Jurkat, Clone E6-1 (cell line): ENCODE measurements at regions not wholly inside any gene's neighbourhood (a gene's known extent, or its start where the extent isn't known, plus 50 kb on each side); places are given as distances from the start of the nearest gene placed in this dataset.

ENCODE experiments used
- DNase-seq: peaks from one replicate; pipeline ENCODE4 v3.0.0-alpha.2; 2011; ENCODE audit warnings: low read depth, low spot score
- H3K4me3 ChIP-seq: 2 replicates; pipeline ENCODE4 v1.5.1; 2011; ENCODE audit warnings: mild to moderate bottlenecking, low read length, control low read depth, moderate library complexity

DNA sequence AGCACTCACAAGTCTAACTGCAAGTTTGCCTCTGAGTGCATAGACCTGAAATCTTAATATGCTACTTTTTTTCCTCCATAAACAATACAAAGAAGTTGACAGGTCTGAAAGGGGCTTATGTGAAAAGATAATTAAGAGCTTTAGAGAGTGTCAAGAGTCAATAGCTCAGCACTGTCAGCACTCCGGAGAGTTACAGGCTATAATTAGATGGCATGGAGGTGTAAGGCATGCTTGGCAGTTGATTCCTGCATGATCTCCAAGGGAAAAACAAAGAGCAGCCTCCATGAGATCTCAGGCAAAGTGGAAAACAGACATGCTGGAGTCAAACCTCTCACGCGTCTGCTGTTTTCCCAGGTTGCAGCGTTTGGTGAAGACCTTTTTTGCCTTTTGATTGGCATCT lies 468.7 kb downstream of the TLE4 start:
- no peak overlapping the region for H3K4me3 ChIP-seq
- DNase-seq = no peak

DNA sequence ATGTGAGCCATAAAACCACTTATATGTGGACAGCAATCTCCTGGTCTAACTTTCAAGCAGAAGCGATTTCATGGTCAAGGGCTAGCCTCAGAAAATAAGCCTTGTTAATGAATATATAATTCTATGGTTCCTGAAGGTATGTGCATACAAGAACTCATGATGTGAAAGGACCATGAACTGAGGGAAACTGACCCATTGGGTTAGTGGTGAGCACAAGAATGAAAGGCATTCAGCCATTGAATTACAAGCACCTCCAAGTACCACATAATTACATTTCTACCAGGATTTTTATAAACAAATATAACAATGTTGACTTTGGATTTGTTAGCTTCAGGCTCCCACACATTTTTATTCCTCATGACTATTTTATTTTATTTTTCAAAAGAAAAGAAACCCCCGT lies 459.0 kb downstream of the TLE4 start:
- no peak overlapping the region for H3K4me3 ChIP-seq
- DNase-seq = no peak

DNA sequence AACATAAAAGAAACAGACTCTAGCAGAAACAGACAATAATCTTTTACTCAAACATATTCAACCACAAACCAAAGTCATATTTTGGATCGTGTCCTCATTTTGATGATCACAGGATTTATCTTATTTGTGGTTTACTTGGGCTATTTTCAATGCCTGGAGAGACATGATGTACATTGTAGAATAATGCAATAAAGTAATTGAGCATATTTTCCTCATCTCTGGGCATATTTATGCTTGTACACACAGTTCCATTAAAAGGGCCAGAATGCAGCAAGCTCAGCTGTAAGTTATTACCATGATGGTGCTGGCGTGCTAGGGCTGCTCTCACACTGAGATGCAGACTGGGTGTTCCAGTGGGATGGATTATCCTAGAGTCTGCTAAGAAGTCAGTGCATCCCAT lies 456.7 kb downstream of the TLE4 start:
- no peak for DNase-seq
- no peak overlapping the region for H3K4me3 ChIP-seq

DNA sequence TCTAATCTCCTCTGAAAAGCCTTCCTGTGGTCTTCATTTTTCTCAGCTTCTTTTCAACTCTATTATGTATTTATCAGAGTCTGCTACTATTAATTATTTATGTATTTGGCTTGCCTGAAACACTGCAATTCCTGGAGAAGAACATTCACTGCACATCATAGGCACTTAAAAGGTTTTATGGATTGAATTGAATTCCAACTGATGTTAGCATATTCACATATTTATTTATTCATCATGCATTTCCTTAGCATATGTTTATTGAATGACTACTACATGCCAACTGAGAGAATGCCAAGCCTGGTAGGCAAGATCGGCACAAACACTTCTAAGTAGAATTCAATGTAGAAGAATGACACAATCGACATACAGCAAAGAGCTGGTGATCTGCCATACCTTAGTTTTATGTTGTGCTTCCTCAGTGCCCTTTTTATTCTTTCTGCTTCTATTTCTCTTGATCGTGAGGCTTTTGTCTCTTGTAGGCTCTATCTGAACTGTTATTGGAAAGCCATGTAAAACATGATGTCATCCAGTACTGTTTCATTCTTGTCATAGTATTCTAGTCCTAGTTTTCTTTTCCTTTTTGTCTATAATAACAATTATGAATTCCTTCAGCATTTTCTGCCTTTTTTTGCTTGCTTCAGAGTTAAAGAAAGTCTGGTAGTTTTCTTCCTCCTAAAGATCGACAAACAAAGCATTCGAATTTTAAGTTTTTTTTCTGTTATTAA lies 454.2 kb downstream of the TLE4 start:
- H3K4me3 ChIP-seq = no peak overlapping the region
- no peak for DNase-seq

DNA sequence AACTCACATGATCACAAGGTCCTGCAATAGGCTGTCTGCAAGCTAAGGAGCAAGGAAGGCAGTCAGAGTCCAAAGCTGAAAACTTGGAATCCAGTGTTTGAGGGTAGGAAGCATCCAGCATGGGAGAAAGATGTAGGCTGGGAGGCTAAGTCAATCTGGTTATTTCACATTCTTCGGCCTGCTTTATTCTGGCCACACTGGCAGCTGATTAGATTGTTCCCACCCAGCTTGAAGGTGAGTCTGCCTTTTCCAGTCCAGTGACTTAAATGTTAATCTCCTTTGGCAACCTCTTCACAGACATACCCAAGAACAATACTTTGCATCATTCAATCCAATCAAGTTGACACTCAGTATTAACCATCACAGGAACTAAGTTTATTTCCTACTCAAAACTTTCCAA lies 453.4 kb downstream of the TLE4 start:
- no peak for DNase-seq
- H3K4me3 ChIP-seq = no peak overlapping the region

DNA sequence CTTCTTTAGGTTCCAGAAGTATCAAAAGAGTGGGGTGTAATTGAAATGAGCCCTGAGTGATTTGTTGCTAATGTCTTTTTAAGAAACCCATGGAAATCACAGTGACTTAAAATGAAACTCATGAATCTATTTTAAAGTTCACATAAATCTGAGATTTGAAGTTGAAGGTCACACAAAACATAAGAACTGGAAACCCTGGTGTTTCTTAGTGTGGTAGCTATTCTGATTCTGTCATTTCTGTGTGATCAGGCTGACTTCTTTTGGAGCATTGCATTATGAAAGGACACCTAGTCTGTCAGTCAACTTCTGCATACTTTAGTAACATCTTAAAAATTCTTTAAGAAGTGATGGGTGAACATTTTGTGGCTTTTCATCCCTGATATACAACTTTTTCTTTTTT lies 448.8 kb downstream of the TLE4 start:
- DNase-seq = no peak

DNA sequence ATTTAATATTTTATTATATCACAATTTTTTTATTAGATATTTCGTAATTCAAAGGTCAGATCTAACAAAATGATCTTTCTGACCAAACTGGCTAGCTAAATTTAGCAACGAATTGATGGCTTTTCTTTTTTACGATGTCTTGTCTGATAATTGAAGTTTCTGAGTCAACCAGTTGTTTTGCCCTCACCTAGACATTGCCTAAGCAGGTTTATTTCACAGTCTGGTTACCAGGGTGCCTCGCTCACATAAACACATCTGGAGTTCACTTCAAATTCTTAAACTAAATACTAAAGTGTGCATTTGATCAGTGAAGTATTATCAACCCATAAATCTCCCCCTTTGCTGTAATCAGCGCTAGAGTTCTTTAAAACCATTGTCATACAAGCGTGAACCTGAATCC lies 448.3 kb downstream of the TLE4 start:
- DNase-seq = no peak
- no peak overlapping the region for H3K4me3 ChIP-seq

More for the DNA sequence above, 448.8 kb downstream of the TLE4 start:
- no peak overlapping the region for H3K4me3 ChIP-seq

DNA sequence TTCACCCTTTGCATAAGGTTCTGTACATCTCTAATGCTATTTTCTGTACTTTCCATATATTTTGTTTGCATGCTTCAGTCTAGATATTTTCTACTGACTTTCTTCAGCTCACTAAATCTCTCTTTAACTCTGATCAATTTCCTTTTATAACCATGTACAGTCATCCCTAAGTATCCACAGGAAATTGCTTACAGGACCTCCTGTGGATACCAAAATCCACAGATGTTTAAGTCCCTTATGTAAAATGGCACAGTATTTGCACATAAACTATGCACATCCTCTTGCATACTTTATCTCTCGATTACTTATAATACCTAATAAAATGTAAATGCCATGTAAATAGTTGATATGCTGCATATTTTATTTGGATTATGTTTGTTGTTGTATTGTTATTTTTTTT lies 442.1 kb downstream of the TLE4 start:
- no peak overlapping the region for H3K4me3 ChIP-seq
- no peak for DNase-seq

DNA sequence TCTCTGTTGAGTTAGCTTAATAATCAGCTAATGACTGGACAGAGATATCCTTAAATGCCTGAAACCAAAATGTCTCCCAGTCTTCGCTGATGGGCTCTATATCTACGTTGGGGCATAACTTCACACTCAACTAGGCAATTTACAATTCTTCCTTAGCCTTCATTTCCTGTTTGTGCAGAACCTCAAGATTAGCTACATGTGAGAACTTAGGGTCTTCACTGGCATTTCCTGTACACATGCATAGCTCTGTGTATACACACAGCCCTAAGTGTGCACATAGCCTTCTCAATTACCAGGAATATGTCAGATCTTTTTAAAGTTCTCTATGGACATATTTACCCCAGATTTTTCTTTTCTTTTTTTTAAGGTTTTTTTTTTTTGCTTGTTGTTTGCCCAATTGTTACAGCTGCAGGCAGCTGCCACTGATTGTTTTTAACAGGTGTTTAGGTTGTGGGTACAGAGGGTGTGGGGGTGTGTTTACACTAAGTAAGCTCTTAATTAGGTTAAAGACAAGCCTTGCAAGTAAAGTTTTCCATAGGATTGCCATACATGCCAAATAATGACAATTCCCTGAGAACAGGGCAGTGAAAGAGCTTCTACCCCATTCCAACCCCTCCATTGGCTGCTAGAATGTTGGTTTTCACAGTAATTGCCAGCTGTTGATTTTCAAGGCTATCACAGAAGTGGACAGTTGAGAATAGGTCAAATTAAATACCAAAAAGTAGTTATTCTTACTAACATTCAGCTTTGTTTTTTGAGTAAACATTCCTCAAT lies 441.0 kb downstream of the TLE4 start:
- no peak overlapping the region for H3K4me3 ChIP-seq
- peak; percentile 2 for DNase-seq

DNA sequence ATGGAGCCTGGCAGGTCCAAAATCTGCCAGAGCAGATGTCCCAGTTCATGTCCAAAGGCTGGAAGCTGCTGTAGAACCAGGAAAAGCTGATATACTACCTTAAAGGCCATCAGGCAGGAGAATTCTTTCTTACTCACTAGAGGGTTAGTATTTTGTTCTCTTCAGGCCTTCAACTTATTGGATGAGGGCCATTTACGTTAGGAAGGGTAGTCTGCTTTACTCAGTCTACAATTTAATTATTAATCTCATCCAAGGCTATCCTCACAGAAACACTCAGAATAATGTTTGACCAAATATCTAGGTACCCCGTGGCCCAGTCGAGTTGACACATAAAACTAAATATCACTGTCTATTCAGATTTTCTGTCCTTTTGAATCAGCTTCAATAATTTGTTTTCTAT lies 437.4 kb downstream of the TLE4 start:
- H3K4me3 ChIP-seq = no peak overlapping the region
- no peak for DNase-seq

DNA sequence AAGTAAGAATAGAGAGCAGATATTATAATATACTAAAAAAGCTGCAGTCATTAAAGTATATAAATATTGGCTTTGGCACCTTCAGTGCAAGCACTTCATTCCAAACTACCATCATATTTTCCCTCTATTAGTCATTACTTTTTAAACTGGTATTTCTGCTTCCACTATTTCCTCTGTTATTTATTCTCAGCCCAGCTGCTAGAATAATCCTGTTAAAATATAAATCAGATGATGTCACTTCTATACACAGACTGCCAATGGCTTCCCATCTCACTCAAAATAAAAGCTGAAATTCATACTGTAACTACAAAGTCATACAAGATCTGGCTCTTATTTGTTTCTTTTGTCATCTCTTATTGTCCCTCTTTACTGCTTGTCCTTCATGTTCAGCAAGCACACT lies 432.9 kb downstream of the TLE4 start:
- no peak for DNase-seq

DNA sequence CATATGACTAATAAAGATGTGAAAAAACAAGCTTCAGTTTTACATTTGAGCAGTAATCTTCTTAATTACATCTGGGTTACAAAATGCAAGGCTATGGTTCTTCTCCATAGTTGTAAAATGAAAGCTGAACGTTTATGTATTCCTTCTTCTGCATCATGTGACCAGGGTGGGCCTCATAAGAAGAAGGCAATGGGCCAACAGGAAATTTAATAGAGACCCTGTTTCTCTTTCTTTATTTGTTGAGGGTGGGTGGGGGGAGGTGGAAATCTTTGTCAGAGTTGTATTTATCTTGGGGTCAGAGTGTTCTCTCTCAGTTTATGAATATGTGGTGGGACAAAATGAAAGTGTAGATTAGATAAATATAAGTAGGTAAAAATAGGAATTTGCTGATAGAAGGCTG lies 418.8 kb downstream of the TLE4 start:
- DNase-seq = no peak
- H3K4me3 ChIP-seq = no peak overlapping the region

More for the DNA sequence above, 432.9 kb downstream of the TLE4 start:
- H3K4me3 ChIP-seq = no peak overlapping the region

DNA sequence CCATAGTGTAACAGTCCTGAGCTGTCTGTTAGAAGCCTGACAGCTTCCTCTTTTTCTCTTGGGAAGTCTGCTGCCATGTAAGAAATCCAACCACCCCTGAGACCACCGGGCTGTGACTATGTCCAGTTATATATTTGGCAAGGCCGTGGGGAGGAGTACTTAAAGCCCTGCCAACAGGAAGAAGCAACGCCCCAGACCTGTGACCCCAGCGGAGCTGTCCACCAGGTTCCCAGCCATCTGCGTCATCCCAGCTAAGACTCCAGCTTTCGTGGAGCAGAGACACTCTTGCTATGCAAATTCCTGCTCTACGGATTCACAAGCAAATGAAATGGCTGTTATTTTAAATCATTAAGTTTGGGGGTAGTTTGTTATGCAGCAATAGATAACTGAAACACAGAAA lies 417.3 kb downstream of the TLE4 start:
- DNase-seq = no peak
- no peak overlapping the region for H3K4me3 ChIP-seq

DNA sequence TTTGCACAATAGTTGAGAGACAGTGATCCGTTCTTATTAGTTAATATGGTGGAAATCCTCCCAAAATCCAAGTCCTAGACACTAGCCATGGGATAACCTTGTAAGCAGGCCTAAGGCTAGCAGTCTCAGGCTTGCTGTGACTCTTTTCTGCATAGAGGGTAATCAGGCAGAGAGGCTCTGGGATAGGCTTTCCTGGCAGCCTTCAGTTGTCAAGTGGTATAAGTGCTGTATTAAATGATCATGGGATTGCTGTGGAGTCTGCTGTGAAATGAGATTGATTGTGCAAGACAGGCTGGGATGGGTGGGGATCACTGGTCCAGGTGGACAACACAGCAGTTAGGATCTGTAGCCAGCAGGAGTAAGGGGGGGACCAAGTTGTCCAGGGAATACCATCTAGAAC lies 416.4 kb downstream of the TLE4 start:
- no peak for DNase-seq
- H3K4me3 ChIP-seq = no peak overlapping the region

DNA sequence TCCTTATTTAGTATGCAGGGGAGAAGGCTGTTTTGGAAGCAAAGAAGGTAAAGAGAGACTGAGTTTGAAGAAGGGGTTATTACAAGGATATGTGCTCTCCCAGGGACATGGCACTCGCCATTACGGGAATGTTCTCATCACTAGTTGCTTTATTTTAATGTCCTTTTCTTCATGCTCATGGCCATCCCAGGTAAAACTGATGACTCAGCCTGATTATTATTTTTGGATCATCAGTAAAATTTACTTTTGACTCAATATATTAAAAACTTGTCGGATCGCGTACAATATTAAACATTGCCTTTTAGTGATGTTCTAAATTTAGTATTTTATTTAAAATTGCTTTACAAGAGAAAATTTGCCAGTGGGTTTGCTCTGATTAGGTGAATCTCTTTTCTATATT lies 414.7 kb downstream of the TLE4 start:
- no peak overlapping the region for H3K4me3 ChIP-seq
- DNase-seq = no peak

DNA sequence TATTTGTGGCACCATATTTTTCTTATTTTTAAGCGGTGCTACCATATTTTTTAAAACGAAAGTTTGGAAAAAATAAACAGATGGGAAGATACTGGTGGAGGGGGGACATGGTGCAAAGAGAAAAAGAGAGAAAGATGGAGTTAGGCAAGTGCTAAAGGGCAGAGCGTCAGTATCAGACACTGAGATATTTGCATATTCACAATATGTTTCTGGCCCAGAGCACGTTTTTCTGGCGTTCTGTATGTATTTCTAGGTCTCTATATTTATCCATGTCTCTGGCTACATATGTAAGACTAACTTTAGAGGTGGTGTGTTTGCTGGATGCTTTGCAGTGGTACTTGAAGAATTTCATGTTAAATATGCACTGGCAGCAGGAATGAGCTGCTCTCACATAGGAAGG lies 414.0 kb downstream of the TLE4 start:
- no peak for DNase-seq
- no peak overlapping the region for H3K4me3 ChIP-seq

DNA sequence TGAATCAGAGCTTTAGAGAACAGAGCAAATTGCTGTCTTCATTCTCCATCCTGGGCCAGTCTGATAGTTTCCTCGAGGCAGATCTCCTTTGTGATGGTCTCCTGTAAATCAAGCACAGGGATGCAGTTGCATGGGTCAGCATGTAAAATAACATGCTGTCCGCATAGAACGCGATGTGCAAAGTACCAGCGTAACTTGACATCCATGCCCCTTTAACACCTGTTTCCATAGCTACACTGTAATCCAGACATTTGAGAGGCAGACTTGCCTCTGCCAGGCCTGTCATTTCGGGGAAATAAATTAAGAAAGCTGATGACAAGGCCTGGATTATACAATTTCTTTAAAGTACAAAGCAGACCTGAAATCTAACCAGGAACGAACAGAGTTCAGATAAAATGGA lies 413.5 kb downstream of the TLE4 start:
- H3K4me3 ChIP-seq = no peak overlapping the region

DNA sequence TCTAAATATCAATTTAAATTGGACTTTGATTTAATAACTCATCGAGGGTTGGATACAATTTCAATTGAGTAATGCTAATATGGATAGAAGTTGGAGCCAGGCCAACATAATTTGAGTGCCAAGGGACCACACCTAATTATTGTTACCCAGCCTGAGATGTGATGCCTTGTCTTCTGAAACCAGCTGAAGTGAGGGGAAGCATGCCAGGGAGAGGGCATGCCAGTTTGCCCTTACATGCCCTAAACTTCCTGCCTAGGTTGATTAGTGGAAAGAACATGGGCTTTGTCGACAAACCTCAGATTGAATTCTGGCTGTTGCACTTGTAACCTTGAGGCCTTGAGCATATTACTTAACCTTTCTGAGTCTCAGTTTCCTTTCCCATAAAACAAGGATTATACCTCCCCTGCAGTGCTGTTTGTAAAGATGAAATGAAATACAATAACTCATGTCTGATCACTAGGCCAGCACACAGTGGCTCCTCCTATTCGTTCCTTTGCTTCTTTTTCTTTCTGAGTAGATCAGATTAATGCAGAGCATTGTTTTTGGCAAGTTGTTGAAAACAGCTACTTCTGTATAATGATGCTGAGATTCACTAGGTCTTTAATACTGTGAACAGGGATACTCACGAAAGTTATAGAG lies 412.8 kb downstream of the TLE4 start:
- DNase-seq = no peak
- H3K4me3 ChIP-seq = no peak overlapping the region

More for the DNA sequence above, 413.5 kb downstream of the TLE4 start:
- DNase-seq = no peak

DNA sequence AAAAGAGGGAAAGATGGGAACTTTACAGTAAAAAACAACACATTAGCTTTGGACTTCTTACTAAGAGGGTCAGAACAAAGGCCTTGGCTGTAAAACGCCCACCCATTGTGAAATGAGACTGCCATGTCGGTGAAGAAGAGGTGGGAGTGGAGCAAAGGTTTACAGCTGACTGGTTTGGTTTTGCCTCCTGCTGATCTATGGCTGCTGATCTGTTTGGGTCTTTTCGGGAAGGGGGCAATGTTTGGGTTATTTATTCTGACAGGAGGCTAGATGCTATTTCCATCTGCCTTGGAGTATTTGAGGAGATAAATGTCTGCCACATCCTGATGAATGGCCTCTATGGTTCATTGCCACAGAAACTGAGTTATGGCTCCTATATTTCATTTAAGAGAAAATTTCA lies 408.7 kb downstream of the TLE4 start:
- no peak for DNase-seq
- no peak overlapping the region for H3K4me3 ChIP-seq

DNA sequence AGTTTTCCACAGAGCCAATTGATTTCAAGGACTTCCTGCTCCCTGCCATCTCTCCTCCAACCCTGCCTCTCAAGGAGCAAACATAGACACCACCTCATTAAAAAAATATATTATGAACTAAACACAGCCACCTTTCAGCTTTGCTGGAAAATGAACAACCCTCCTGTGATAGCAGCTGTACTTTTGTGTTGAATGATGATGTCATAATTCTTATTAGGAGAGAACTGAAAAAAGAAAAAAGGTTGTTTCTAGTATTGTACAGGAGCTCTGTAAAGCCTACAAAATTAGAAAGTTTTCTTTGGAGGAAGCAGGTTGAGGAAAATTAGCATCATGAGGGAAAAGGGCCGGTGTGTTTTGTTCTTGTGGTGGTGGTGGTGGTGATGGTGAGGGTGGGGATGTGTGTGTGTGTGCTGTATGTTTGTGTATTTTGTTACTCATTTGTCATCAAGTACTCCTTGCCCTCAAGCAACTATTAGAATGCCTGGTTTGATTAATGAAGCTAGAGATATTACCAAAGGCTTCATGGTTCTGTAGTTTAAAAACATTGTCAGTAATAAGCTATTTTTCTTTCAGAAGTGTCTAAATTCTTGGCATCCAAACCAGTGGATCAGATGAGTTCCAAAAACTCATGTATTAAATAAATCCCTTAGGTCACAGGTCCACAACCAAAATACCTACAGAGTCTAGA lies 405.9 kb downstream of the TLE4 start:
- no peak for DNase-seq
- no peak overlapping the region for H3K4me3 ChIP-seq
